GM20000 (cell line): ENCODE measurements at regions not wholly inside any gene's neighbourhood (a gene's known extent, or its start where the extent isn't known, plus 50 kb on each side); places are given as distances from the start of the nearest gene placed in this dataset.

ENCODE experiments used
- DNase-seq: peaks from one replicate; pipeline ENCODE4 v3.0.0; 2012; ENCODE audit warnings: low spot score
- CTCF ChIP-seq: IDR thresholded peaks from 2 replicates; pipeline ENCODE4 v1.5.1; 2012; ENCODE audit warnings: mild to moderate bottlenecking, control low read depth; ENCODE audit errors: extremely low read depth, missing control alignments

- DNase-seq: no peak
- no peak for TF ChIP-seq CTCF
Observed at GRCh38 chr18:7415081-7415894, 151.8 kb upstream of the PTPRM start.

GRCh38 chr18:7417727-7418126, 149.4 kb upstream of the PTPRM start:
- DNase-seq: no peak
- no peak for TF ChIP-seq CTCF

GRCh38 chr18:7429831-7430230, 137.3 kb upstream of the PTPRM start:
- TF ChIP-seq CTCF: no peak
- no peak for DNase-seq

GRCh38 chr18:7436166-7436565, 130.9 kb upstream of the PTPRM start:
- DNase-seq: no peak
- TF ChIP-seq CTCF: no peak

- TF ChIP-seq CTCF: no peak
- no peak for DNase-seq
Observed at GRCh38 chr18:7437870-7438269, 129.2 kb upstream of the PTPRM start.

GRCh38 chr18:7438646-7439045, 128.5 kb upstream of the PTPRM start:
- DNase-seq: no peak
- TF ChIP-seq CTCF: no peak

GRCh38 chr18:7447318-7448028, 119.6 kb upstream of the PTPRM start:
- TF ChIP-seq CTCF: no peak
- no peak for DNase-seq
